ENCODE measurements at regions not wholly inside any gene's neighbourhood (a gene's known extent, or its start where the extent isn't known, plus 50 kb on each side); places are given as distances from the start of the nearest gene placed in this dataset.
A peak's percentile ranks its signal among the peaks of the same experiment; 100 is the strongest.
"Not testable (repeated sequence)": the region's sequence is repeated elsewhere in the genome, so short reads cannot be mapped to it uniquely, and the experiment has no call there.

DNA sequence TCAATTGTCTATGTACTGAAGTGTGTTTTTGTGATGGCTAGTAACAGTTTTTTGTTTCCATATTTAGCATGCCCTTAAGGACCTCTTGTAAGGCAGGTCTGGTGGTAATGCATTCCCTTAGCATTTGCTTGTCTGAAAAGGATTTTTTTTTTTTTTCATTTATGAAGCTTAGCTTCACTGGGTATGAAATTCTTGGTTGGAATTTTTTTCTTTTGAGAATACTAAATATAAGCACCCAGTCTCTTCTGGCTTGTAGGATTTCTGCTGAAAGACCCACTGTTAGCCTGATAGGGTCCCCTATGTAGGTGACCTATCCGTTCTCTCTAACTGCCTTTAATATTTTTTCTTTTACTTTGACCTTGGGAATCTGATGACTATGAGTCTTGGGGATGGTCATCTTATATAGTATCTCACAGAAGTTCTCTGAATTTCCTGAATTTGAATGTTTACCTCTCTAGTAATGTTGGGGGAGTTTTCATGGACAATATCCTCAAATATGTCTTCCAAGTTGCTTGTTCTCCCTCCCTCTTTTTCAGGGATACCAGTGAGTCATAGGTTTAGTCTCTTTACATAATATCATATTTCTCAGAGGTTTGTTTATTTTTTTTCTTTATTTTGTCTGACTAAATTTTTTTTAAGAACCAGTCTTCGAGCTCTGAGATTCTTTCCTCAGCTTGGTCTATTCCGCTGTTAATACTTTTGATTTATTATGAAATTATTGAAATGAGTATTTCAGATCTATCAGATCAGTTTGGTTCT is 157.1 kb upstream of the PGRMC2 start:
- Histone ChIP-seq H3K36me3 (ENCODE audit: control insufficient read depth in 2 of 2, extremely low read depth in 1 of 2, insufficient read depth in 2 of 2, low read length in 2 of 2) (no peaks in the 10 kb centered on the region), H3K9me3 (ENCODE audit: control insufficient read depth, low read depth, low read length) (peaks cover 2% of the 10 kb centered on the region), H3K9ac (ENCODE audit: control insufficient read depth, extremely low read depth, insufficient read depth, low read length) (no peak overlapping the region), H3K4me2 (ENCODE audit: control insufficient read depth, extremely low read depth, insufficient read depth, low read depth, low read length) (no peak overlapping the region), H2AFZ (ENCODE audit: control insufficient read depth, low read length) (no peak overlapping the region), H4K20me1 (ENCODE audit: control insufficient read depth, extremely low read depth, insufficient read depth, low read length) (no peaks in the 10 kb centered on the region), H3K9me1 (ENCODE audit: control insufficient read depth, extremely low read depth, insufficient read depth, low read length) (no peaks in the 10 kb centered on the region), H3K4me1 (ENCODE audit: control insufficient read depth, extremely low read depth, insufficient read depth, low read length) (no peaks in the 10 kb centered on the region), H3K4me3 (ENCODE audit: control insufficient read depth in 2 of 3, extremely low read depth in 1 of 3, insufficient read depth in 2 of 3, low read depth in 1 of 3, low read length in 3 of 3) (no peak overlapping the region), H3K79me2 (ENCODE audit: control insufficient read depth, insufficient read depth, low read length) (peaks cover 20% of the 10 kb centered on the region), H3K27me3 (ENCODE audit: control insufficient read depth, extremely low read depth, insufficient read depth, low read length) (no peaks in the 10 kb centered on the region), H3K27ac (ENCODE audit: control insufficient read depth, insufficient read depth, low read length) (no peak overlapping the region)
- FAIRE-seq = no peak
- DNase-seq (ENCODE audit: low read depth, low spot score) = no peak
- dilution Hi-C loops (cut with MboI; ENCODE audit: extremely low pct_ligation_motif_present, low sequenced_read_pairs) = no loop called here
- no peak for TF ChIP-seq EZH2 (IDR thresholded peaks at IDR 0.05; ENCODE audit: low read length)

DNA sequence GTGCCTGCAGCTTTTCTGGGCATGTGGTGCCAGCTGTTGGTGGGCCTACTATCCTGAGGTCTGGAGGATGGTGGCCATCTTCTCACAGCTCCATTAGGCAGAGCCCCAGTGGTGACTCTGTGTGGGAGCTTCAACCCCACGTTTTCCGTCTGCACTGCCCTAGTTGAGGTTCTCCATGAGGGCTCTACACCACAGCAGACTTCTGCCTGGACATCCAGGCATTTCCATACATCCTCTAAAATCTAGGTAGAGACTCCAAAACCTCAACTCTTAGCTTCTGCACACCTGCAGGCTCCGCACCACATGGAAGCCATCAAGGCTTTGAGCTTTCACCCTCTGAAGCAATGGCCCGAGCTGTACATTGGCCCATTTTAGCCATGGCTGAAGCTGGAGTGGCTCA is 153.3 kb upstream of the PGRMC2 start:
- TF ChIP-seq, protein P1, sequence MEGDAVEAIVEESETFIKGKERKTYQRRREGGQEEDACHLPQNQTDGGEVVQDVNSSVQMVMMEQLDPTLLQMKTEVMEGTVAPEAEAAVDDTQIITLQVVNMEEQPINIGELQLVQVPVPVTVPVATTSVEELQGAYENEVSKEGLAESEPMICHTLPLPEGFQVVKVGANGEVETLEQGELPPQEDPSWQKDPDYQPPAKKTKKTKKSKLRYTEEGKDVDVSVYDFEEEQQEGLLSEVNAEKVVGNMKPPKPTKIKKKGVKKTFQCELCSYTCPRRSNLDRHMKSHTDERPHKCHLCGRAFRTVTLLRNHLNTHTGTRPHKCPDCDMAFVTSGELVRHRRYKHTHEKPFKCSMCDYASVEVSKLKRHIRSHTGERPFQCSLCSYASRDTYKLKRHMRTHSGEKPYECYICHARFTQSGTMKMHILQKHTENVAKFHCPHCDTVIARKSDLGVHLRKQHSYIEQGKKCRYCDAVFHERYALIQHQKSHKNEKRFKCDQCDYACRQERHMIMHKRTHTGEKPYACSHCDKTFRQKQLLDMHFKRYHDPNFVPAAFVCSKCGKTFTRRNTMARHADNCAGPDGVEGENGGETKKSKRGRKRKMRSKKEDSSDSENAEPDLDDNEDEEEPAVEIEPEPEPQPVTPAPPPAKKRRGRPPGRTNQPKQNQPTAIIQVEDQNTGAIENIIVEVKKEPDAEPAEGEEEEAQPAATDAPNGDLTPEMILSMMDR (optimal IDR thresholded peaks at IDR 0.05 in 1 of 3, IDR thresholded peaks at IDR 0.05 in 1 of 3, conservative IDR thresholded peaks at IDR 0.05 in 1 of 3; ENCODE audit: extremely low read depth in 1 of 3, insufficient read depth in 2 of 3, low read length in 3 of 3) = no peak
- TF ChIP-seq EZH2 (IDR thresholded peaks at IDR 0.05; ENCODE audit: low read length) = no peak
- dilution Hi-C loops (cut with MboI; ENCODE audit: extremely low pct_ligation_motif_present, low sequenced_read_pairs) = no loop called here
- Histone ChIP-seq H3K4me3 (ENCODE audit: control insufficient read depth in 2 of 3, extremely low read depth in 1 of 3, insufficient read depth in 2 of 3, low read depth in 1 of 3, low read length in 3 of 3) (no peak overlapping the region), H3K4me1 (ENCODE audit: control insufficient read depth, extremely low read depth, insufficient read depth, low read length) (no peaks in the 10 kb centered on the region), H4K20me1 (ENCODE audit: control insufficient read depth, extremely low read depth, insufficient read depth, low read length) (no peaks in the 10 kb centered on the region), H3K27ac (ENCODE audit: control insufficient read depth, insufficient read depth, low read length) (no peak overlapping the region), H3K36me3 (ENCODE audit: control insufficient read depth in 2 of 2, extremely low read depth in 1 of 2, insufficient read depth in 2 of 2, low read length in 2 of 2) (no peaks in the 10 kb centered on the region), H3K9ac (ENCODE audit: control insufficient read depth, extremely low read depth, insufficient read depth, low read length) (no peak overlapping the region), H2AFZ (ENCODE audit: control insufficient read depth, low read length) (no peak overlapping the region), H3K9me1 (ENCODE audit: control insufficient read depth, extremely low read depth, insufficient read depth, low read length) (no peaks in the 10 kb centered on the region), H3K27me3 (ENCODE audit: control insufficient read depth, extremely low read depth, insufficient read depth, low read length) (no peaks in the 10 kb centered on the region), H3K79me2 (ENCODE audit: control insufficient read depth, insufficient read depth, low read length) (peaks cover 28% of the 10 kb centered on the region), H3K4me2 (ENCODE audit: control insufficient read depth, extremely low read depth, insufficient read depth, low read depth, low read length) (no peak overlapping the region), H3K9me3 (ENCODE audit: control insufficient read depth, low read depth, low read length) (peaks cover 2% of the 10 kb centered on the region)
- DNase-seq (ENCODE audit: low read depth, low spot score) (no peak), FAIRE-seq (no peak)

DNA sequence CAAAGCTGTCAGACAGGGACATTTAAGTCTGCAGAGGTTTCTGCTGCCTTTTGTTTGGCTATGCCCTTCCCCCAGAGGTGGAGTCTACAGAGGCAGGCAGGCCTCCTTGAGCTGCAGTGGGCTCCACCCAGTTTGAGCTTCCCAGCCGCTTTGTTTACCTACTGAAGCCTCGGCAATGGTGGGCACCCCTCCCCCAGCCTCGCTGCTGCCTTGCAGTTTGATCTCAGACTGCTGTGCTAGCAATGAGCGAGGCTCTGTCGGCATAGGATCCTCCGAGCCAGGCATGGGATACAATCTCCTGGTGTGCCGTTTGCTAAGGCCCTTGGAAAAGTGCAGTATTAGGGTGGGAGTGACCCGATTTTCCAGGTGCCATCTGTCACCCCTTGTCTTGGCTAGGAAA is 149.4 kb upstream of the PGRMC2 start:
- H3K4me1 ChIP-seq (ENCODE audit: control insufficient read depth, extremely low read depth, insufficient read depth, low read length); dilution Hi-C loops (cut with MboI; ENCODE audit: extremely low pct_ligation_motif_present, low sequenced_read_pairs); H3K27me3 ChIP-seq (ENCODE audit: control insufficient read depth, extremely low read depth, insufficient read depth, low read length); H3K9me1 ChIP-seq (ENCODE audit: control insufficient read depth, extremely low read depth, insufficient read depth, low read length); H2AFZ ChIP-seq (ENCODE audit: control insufficient read depth, low read length); H3K27ac ChIP-seq (ENCODE audit: control insufficient read depth, insufficient read depth, low read length); DNase-seq (ENCODE audit: low read depth, low spot score); H4K20me1 ChIP-seq (ENCODE audit: control insufficient read depth, extremely low read depth, insufficient read depth, low read length); H3K9me3 ChIP-seq (ENCODE audit: control insufficient read depth, low read depth, low read length); H3K4me3 ChIP-seq (ENCODE audit: control insufficient read depth in 2 of 3, extremely low read depth in 1 of 3, insufficient read depth in 2 of 3, low read depth in 1 of 3, low read length in 3 of 3); H3K9ac ChIP-seq (ENCODE audit: control insufficient read depth, extremely low read depth, insufficient read depth, low read length); H3K4me2 ChIP-seq (ENCODE audit: control insufficient read depth, extremely low read depth, insufficient read depth, low read depth, low read length); FAIRE-seq; H3K36me3 ChIP-seq (ENCODE audit: control insufficient read depth in 2 of 2, extremely low read depth in 1 of 2, insufficient read depth in 2 of 2, low read length in 2 of 2): not testable (repeated sequence)
- H3K79me2 ChIP-seq (ENCODE audit: control insufficient read depth, insufficient read depth, low read length) = peaks cover 17% of the 10 kb centered on the region

DNA sequence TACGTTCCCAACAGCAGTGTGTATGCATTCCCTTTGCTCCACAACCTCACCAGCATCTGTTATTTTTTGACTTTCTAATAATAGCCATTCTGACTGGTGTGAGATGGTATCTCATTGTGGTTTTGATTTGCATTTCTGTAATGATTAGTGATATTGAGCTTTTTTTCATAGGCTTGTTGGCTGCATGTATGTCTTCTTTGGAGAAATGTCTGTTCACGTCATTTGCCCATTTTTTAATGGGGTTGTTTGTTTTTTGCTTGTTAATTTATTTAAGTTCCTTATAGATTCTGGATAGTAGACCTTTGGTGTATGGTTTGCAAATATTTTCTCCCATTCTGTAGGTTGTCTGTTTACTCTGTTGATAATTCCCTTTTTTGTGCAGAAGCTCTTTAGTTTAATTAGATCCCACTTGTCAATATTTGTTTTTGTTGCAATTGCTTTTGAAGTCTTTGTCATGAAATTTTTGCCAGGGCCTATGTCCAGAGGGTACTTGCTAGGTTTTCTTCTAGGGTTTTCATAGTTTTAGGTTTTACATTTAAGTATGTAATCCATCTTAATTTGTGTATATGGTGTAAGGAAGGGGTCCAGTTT is 141.5 kb upstream of the PGRMC2 start:
- dilution Hi-C loops (cut with MboI; ENCODE audit: extremely low pct_ligation_motif_present, low sequenced_read_pairs); H3K36me3 ChIP-seq (ENCODE audit: control insufficient read depth in 2 of 2, extremely low read depth in 1 of 2, insufficient read depth in 2 of 2, low read length in 2 of 2); H4K20me1 ChIP-seq (ENCODE audit: control insufficient read depth, extremely low read depth, insufficient read depth, low read length); H3K9ac ChIP-seq (ENCODE audit: control insufficient read depth, extremely low read depth, insufficient read depth, low read length); FAIRE-seq; H3K9me1 ChIP-seq (ENCODE audit: control insufficient read depth, extremely low read depth, insufficient read depth, low read length); H3K4me2 ChIP-seq (ENCODE audit: control insufficient read depth, extremely low read depth, insufficient read depth, low read depth, low read length); H3K27me3 ChIP-seq (ENCODE audit: control insufficient read depth, extremely low read depth, insufficient read depth, low read length); H3K27ac ChIP-seq (ENCODE audit: control insufficient read depth, insufficient read depth, low read length); H3K9me3 ChIP-seq (ENCODE audit: control insufficient read depth, low read depth, low read length); H2AFZ ChIP-seq (ENCODE audit: control insufficient read depth, low read length); DNase-seq (ENCODE audit: low read depth, low spot score): not testable (repeated sequence)
- peak overlapping the region in 1 of 3 experiments; percentile 25 for H3K4me3 ChIP-seq (ENCODE audit: control insufficient read depth in 2 of 3, extremely low read depth in 1 of 3, insufficient read depth in 2 of 3, low read depth in 1 of 3, low read length in 3 of 3)
- peaks cover 18% of the 10 kb centered on the region for H3K4me1 ChIP-seq (ENCODE audit: control insufficient read depth, extremely low read depth, insufficient read depth, low read length)
- peaks cover 21% of the 10 kb centered on the region for H3K79me2 ChIP-seq (ENCODE audit: control insufficient read depth, insufficient read depth, low read length)

All from keratinocyte (primary cell).